ENCODE measurements at regions not wholly inside any gene's neighbourhood (a gene's known extent, or its start where the extent isn't known, plus 50 kb on each side); places are given as distances from the start of the nearest gene placed in this dataset.

DNA sequence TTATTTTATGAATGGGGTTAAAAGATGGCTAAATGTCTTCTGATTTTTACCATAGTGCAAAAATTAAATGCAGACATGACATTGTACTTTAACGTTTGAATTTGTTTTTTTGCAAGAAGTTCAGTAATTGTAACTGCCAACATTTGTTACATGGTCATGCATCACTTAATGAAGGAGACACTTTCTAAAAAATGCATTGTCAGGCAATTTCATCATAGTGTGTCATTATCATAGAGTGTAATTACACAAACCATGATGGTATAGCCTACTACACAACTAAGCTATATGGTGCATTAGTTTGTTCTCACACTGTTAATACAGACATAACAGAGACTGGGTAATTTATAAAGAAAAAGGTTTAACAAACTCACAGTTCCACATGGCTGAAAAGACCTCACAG lies 50.0 kb upstream of the NAA35 start:
- Histone ChIP-seq H3K27ac (ENCODE audit: low read depth, low read length) (no peak overlapping the region), H3K27me3 (ENCODE audit: control insufficient read depth, insufficient read depth, low read length, poor library complexity, severe bottlenecking) (no peaks in the 10 kb centered on the region), H3K4me3 (ENCODE audit: low read length) (no peak overlapping the region), H3K4me1 (ENCODE audit: control insufficient read depth, insufficient read depth, low read length) (no peaks in the 10 kb centered on the region), H3K9ac (ENCODE audit: extremely low read depth, low read length, poor library complexity, severe bottlenecking) (no peak overlapping the region), H3K9me3 (ENCODE audit: control insufficient read depth, low read length) (no peaks in the 10 kb centered on the region), H3K36me3 (ENCODE audit: control insufficient read depth, insufficient read depth, low read length) (no peaks in the 10 kb centered on the region)
- TF ChIP-seq, protein P1, sequence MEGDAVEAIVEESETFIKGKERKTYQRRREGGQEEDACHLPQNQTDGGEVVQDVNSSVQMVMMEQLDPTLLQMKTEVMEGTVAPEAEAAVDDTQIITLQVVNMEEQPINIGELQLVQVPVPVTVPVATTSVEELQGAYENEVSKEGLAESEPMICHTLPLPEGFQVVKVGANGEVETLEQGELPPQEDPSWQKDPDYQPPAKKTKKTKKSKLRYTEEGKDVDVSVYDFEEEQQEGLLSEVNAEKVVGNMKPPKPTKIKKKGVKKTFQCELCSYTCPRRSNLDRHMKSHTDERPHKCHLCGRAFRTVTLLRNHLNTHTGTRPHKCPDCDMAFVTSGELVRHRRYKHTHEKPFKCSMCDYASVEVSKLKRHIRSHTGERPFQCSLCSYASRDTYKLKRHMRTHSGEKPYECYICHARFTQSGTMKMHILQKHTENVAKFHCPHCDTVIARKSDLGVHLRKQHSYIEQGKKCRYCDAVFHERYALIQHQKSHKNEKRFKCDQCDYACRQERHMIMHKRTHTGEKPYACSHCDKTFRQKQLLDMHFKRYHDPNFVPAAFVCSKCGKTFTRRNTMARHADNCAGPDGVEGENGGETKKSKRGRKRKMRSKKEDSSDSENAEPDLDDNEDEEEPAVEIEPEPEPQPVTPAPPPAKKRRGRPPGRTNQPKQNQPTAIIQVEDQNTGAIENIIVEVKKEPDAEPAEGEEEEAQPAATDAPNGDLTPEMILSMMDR (conservative IDR thresholded peaks at IDR 0.05) = no peak
- Mint-ChIP-seq H3K4me1 (no peaks in the 10 kb centered on the region), H3K36me3 (ENCODE audit: low read depth) (peaks cover 3% of the 10 kb centered on the region), H3K27ac (no peak overlapping the region), H3K27me3 (ENCODE audit: insufficient read depth) (no peaks in the 10 kb centered on the region), H3K4me3 (no peak overlapping the region), H3K9me3 (peaks cover 2% of the 10 kb centered on the region)
- WGBS, 2 experiments (ENCODE audit: insufficient coverage in 1 of 2, insufficient read length in 1 of 2) = 87 to 100% methylated on average over 1 of the region's 1 CpG
- DNase-seq = no peak
